SU-DHL-6 (cell line): ENCODE measurements at regions not wholly inside any gene's neighbourhood (a gene's known extent, or its start where the extent isn't known, plus 50 kb on each side); places are given as distances from the start of the nearest gene placed in this dataset.

ENCODE experiments used
- H2AFZ ChIP-seq: fragments of 200-600 bp; sonication (generic); 2 replicates; pipeline ENCODE4 v1.6.1; 2014; ENCODE audit warnings: low read depth, mild to moderate bottlenecking, moderate library complexity, mixed read lengths, antibody characterized with exemption, low read length; ENCODE audit not compliant: severe bottlenecking
- H3F3A ChIP-seq: fragments of 200-600 bp; shearing (Covaris generic); 2 replicates; pipeline ENCODE4 v1.6.0; 2016; ENCODE audit warnings: antibody characterized with exemption, mild to moderate bottlenecking; ENCODE audit not compliant: insufficient read depth
- H3K27ac ChIP-seq: fragments of 200-600 bp; sonication (generic); 2 replicates; pipeline ENCODE4 v1.5.1; 2016; ENCODE audit warnings: low read depth, mild to moderate bottlenecking, low read length, moderate library complexity, mixed read lengths
- H3K27me3 ChIP-seq: fragments of 200-600 bp; sonication (generic), shearing (Covaris generic); 2 replicates; pipeline ENCODE4 v1.6.0; 2014; ENCODE audit warnings: mild to moderate bottlenecking, low read length
- H3K36me3 ChIP-seq: fragments of 200-600 bp; sonication (generic); 2 replicates; pipeline ENCODE4 v1.6.1; 2014; ENCODE audit warnings: mild to moderate bottlenecking, low read length, mixed read lengths
- H3K4me2 ChIP-seq: fragments of 300-600, 200-600 bp; shearing (Covaris generic), sonication (generic); 2 replicates; pipeline ENCODE4 v1.6.0; 2014; ENCODE audit warnings: low read length, low read depth, mild to moderate bottlenecking; ENCODE audit not compliant: poor library complexity, severe bottlenecking
- H3K4me3 ChIP-seq: fragments of 200-600 bp; sonication (generic); 2 replicates; pipeline ENCODE4 v1.5.1; 2014; ENCODE audit warnings: antibody characterized with exemption, low read length, mild to moderate bottlenecking, mixed read lengths; ENCODE audit not compliant: insufficient read depth, poor library complexity, severe bottlenecking
- H3K79me2 ChIP-seq: fragments of 200-600 bp; sonication (generic); 2 replicates; pipeline ENCODE4 v1.6.1; 2014; ENCODE audit warnings: mild to moderate bottlenecking, low read length, moderate library complexity; ENCODE audit not compliant: insufficient read depth
- H3K9ac ChIP-seq: fragments of 200-600 bp; sonication (generic); 2 replicates; pipeline ENCODE4 v1.7.0; 2014; ENCODE audit warnings: mild to moderate bottlenecking, low read length
- H3K9me2 ChIP-seq: fragments of 200-600 bp; sonication (generic); replicated peaks from 2 replicates; pipeline ENCODE4 v1.6.1; 2014; ENCODE audit warnings: low read length; ENCODE audit not compliant: insufficient read depth
- H3K9me3 ChIP-seq: fragments of 200-600 bp; sonication (generic); 2 replicates; pipeline ENCODE4 v1.6.1; 2014; ENCODE audit warnings: low read length, mixed read lengths; ENCODE audit not compliant: insufficient read depth
- H4K20me1 ChIP-seq: fragments of 200-600 bp; sonication (generic); 2 replicates; pipeline ENCODE4 v1.6.1; 2014; ENCODE audit warnings: low read depth, mild to moderate bottlenecking, antibody characterized with exemption, low read length, moderate library complexity, mixed read lengths
- EZH2phosphoT487 ChIP-seq: fragments of 200-600 bp; sonication (generic), shearing (Covaris generic); conservative IDR thresholded peaks from 2 replicates; pipeline ENCODE4 v1.6.1; 2018; ENCODE audit warnings: mild to moderate bottlenecking, antibody characterized with exemption, low read length, moderate library complexity, mixed read lengths
- TF ChIP-seq, protein P1 (sequence below): fragments of 200-600 bp; sonication (generic); IDR thresholded peaks from one replicate; pipeline ENCODE4 v1.5.1; 2017; ENCODE audit warnings: antibody characterized with exemption, mild to moderate bottlenecking, low read length, moderate library complexity; ENCODE audit not compliant: insufficient read depth, poor library complexity, severe bottlenecking

DNA sequence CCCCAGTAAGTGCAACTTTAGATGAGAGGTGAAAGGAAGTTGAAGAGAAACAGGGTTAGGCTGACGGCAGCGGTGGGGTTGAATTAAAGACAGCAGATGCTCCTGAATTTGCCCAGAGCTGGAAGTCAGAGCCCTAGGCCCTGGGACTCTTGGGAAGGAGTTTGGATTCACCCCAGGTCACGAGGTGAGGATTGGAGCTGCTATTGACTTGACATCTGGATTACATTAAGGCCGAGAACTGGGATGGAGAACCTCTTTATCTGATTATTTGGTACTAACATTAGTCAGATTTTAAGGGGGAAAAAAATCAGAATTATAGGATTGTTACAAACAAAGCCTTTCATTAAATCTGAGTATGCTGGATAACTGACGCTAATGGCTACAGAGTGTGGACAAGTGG, 367.2 kb downstream of the ZNF536 start:
- H2AFZ ChIP-seq: no peak overlapping the region
- H3K27me3 ChIP-seq: no peaks in the 10 kb centered on the region
- H4K20me1 ChIP-seq: no peaks in the 10 kb centered on the region
- no peaks in the 10 kb centered on the region for H3K36me3 ChIP-seq
- no peak overlapping the region for H3K9ac ChIP-seq
- no peaks in the 10 kb centered on the region for H3K9me3 ChIP-seq
- no peak overlapping the region for H3K4me2 ChIP-seq
- H3K9me2 ChIP-seq: no peaks in the 10 kb centered on the region
- no peak overlapping the region for H3K4me3 ChIP-seq
- no peak overlapping the region for H3K27ac ChIP-seq
- H3K79me2 ChIP-seq: no peaks in the 10 kb centered on the region
- H3F3A ChIP-seq: no peaks in the 10 kb centered on the region
- TF ChIP-seq, protein P1, sequence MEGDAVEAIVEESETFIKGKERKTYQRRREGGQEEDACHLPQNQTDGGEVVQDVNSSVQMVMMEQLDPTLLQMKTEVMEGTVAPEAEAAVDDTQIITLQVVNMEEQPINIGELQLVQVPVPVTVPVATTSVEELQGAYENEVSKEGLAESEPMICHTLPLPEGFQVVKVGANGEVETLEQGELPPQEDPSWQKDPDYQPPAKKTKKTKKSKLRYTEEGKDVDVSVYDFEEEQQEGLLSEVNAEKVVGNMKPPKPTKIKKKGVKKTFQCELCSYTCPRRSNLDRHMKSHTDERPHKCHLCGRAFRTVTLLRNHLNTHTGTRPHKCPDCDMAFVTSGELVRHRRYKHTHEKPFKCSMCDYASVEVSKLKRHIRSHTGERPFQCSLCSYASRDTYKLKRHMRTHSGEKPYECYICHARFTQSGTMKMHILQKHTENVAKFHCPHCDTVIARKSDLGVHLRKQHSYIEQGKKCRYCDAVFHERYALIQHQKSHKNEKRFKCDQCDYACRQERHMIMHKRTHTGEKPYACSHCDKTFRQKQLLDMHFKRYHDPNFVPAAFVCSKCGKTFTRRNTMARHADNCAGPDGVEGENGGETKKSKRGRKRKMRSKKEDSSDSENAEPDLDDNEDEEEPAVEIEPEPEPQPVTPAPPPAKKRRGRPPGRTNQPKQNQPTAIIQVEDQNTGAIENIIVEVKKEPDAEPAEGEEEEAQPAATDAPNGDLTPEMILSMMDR: no peak
- TF ChIP-seq EZH2phosphoT487: no peak

DNA sequence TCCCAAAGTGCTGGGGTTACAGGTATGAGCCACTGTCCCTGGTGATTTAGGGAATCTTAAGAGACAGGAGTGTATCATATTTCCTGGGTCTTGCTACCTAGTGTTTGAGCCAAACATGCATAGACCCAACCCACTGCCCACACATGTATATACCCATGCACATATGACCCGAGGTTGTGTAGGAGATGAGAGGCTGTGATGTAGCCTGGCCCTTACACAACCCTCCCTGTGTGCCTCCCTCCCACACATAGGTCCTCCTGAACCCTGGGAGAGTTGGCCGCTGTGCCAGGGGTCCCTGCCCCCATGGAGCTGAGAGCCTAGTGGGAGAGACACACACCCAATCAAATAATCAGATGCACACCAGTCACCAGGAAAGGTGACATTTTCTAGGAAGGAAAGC, 365.9 kb downstream of the ZNF536 start:
- no peaks in the 10 kb centered on the region for H3F3A ChIP-seq
- H2AFZ ChIP-seq: no peak overlapping the region
- no peak overlapping the region for H3K4me2 ChIP-seq
- no peaks in the 10 kb centered on the region for H3K9me2 ChIP-seq
- H4K20me1 ChIP-seq: no peaks in the 10 kb centered on the region
- no peaks in the 10 kb centered on the region for H3K79me2 ChIP-seq
- H3K27me3 ChIP-seq: no peaks in the 10 kb centered on the region
- TF ChIP-seq EZH2phosphoT487: no peak
- TF ChIP-seq, protein P1: no peak
- no peak overlapping the region for H3K4me3 ChIP-seq
- no peak overlapping the region for H3K27ac ChIP-seq
- no peaks in the 10 kb centered on the region for H3K9me3 ChIP-seq
- no peaks in the 10 kb centered on the region for H3K36me3 ChIP-seq
- no peak overlapping the region for H3K9ac ChIP-seq

DNA sequence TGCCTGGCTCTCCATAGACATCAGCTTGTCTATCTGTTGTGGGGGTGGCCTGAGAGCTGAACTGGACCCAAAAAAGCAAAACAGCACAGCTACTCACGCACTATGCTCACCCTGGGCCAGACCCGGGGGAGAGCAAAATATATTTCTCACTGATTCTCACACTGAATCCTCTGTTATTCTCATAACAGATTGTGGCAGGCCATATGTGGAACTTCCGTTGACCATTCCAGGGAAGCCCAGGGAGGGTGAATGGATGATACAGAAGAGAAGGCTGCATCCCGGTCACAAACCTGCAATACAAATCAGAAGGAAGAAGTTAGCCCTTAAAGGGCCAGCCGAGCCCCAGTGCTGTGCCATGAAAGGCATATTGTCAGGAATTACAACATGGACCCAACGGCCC, 362.5 kb downstream of the ZNF536 start:
- no peaks in the 10 kb centered on the region for H3K36me3 ChIP-seq
- no peak overlapping the region for H2AFZ ChIP-seq
- no peak overlapping the region for H3K4me2 ChIP-seq
- no peak overlapping the region for H3K27ac ChIP-seq
- H3K27me3 ChIP-seq: no peaks in the 10 kb centered on the region
- H3K79me2 ChIP-seq: no peaks in the 10 kb centered on the region
- H4K20me1 ChIP-seq: no peaks in the 10 kb centered on the region
- H3K9me2 ChIP-seq: no peaks in the 10 kb centered on the region
- no peaks in the 10 kb centered on the region for H3K9me3 ChIP-seq
- H3K9ac ChIP-seq: no peak overlapping the region
- H3F3A ChIP-seq: no peaks in the 10 kb centered on the region
- no peak overlapping the region for H3K4me3 ChIP-seq
- TF ChIP-seq, protein P1: no peak
- TF ChIP-seq EZH2phosphoT487: no peak
